ENCODE measurements at regions not wholly inside any gene's neighbourhood (a gene's known extent, or its start where the extent isn't known, plus 50 kb on each side); places are given as distances from the start of the nearest gene placed in this dataset.

- H3K9me3 Mint-ChIP-seq: no peaks in the 10 kb centered on the region
- no peak overlapping the region for H3K4me2 ChIP-seq (replicated peaks; ENCODE audit: extremely low read depth, low read length, poor library complexity, severe bottlenecking)
- no peaks in the 10 kb centered on the region for H3K36me3 ChIP-seq (replicated peaks in 1 of 2; ENCODE audit: control insufficient read depth in 1 of 2, insufficient read depth in 2 of 2, low read length in 2 of 2)
- no peaks in the 10 kb centered on the region for H3K4me1 ChIP-seq (ENCODE audit: control insufficient read depth in 1 of 2, insufficient read depth in 2 of 2, low read length in 2 of 2)
- no peak for DNase-seq
- no peaks in the 10 kb centered on the region for H3K27me3 Mint-ChIP-seq (ENCODE audit: low read depth in 3 of 3)
- no peaks in the 10 kb centered on the region for H4K20me1 ChIP-seq (ENCODE audit: insufficient read depth, low read length)
- no peak for TF ChIP-seq CTCF (IDR thresholded peaks at IDR 0.05)
- H3K9ac ChIP-seq (ENCODE audit: insufficient read depth, low read length, poor library complexity, severe bottlenecking): no peak overlapping the region
- H3K27ac ChIP-seq (ENCODE audit: low read depth in 1 of 2, low read length in 2 of 2): no peak overlapping the region
- H3K4me1 Mint-ChIP-seq: no peaks in the 10 kb centered on the region
- H3K4me3 ChIP-seq (replicated peaks in 1 of 3; ENCODE audit: low read depth in 2 of 3, low read length in 3 of 3): no peak overlapping the region
- WGBS (ENCODE audit: insufficient coverage): no CpG with 5 or more reads among the region's 5 CpGs
- H3K4me3 Mint-ChIP-seq: no peak overlapping the region
- no peak overlapping the region for H3K27ac Mint-ChIP-seq
- H3K36me3 Mint-ChIP-seq: no peaks in the 10 kb centered on the region
- H3K9me3 ChIP-seq (replicated peaks in 1 of 2; ENCODE audit: control insufficient read depth in 1 of 2, insufficient read depth in 1 of 2, low read length in 2 of 2): no peaks in the 10 kb centered on the region
- H2AFZ ChIP-seq (ENCODE audit: insufficient read depth, low read depth, low read length, poor library complexity, severe bottlenecking): no peak overlapping the region
- H3K79me2 ChIP-seq (ENCODE audit: insufficient read depth, low read length): no peaks in the 10 kb centered on the region
- no peaks in the 10 kb centered on the region for H3K27me3 ChIP-seq (ENCODE audit: control insufficient read depth in 2 of 2, insufficient read depth in 2 of 2, low read length in 2 of 2)
- intact Hi-C loops (cut with micrococcal nuclease): no loop called here
Observed at GRCh38 chr18:75977081-75977480, 518.0 kb downstream of the ZNF516 start.

- no peak overlapping the region for H3K4me2 ChIP-seq (replicated peaks; ENCODE audit: extremely low read depth, low read length, poor library complexity, severe bottlenecking)
- TF ChIP-seq CTCF (IDR thresholded peaks at IDR 0.05): no peak
- intact Hi-C loops (cut with micrococcal nuclease): no loop called here
- H3K9ac ChIP-seq (ENCODE audit: insufficient read depth, low read length, poor library complexity, severe bottlenecking): no peak overlapping the region
- no peak overlapping the region for H3K27ac ChIP-seq (ENCODE audit: low read depth in 1 of 2, low read length in 2 of 2)
- Mint-ChIP-seq H3K27me3 (ENCODE audit: low read depth in 3 of 3) (peaks cover 0 to 1% (median 0%) of the 10 kb centered on the region in 3 donors), H3K4me1 (no peaks in the 10 kb centered on the region), H3K36me3 (no peaks in the 10 kb centered on the region), H3K4me3 (no peak overlapping the region), H3K9me3 (peaks cover 0 to 7% (median 3%) of the 10 kb centered on the region in 7 donors), H3K27ac (no peak overlapping the region)
- no peaks in the 10 kb centered on the region for H3K9me3 ChIP-seq (replicated peaks in 1 of 2; ENCODE audit: control insufficient read depth in 1 of 2, insufficient read depth in 1 of 2, low read length in 2 of 2)
- 90% methylated on average over 11 of the region's 13 CpGs for WGBS (ENCODE audit: insufficient coverage)
- no peak overlapping the region for H2AFZ ChIP-seq (ENCODE audit: insufficient read depth, low read depth, low read length, poor library complexity, severe bottlenecking)
- no peaks in the 10 kb centered on the region for H3K27me3 ChIP-seq (ENCODE audit: control insufficient read depth in 2 of 2, insufficient read depth in 2 of 2, low read length in 2 of 2)
- no peaks in the 10 kb centered on the region for H3K36me3 ChIP-seq (replicated peaks in 1 of 2; ENCODE audit: control insufficient read depth in 1 of 2, insufficient read depth in 2 of 2, low read length in 2 of 2)
- H3K4me1 ChIP-seq (ENCODE audit: control insufficient read depth in 1 of 2, insufficient read depth in 2 of 2, low read length in 2 of 2): no peaks in the 10 kb centered on the region
- no peaks in the 10 kb centered on the region for H3K79me2 ChIP-seq (ENCODE audit: insufficient read depth, low read length)
- no peaks in the 10 kb centered on the region for H4K20me1 ChIP-seq (ENCODE audit: insufficient read depth, low read length)
- DNase-seq: no peak
- no peak overlapping the region for H3K4me3 ChIP-seq (replicated peaks in 1 of 3; ENCODE audit: low read depth in 2 of 3, low read length in 3 of 3)
Observed at GRCh38 chr18:75970212-75970611, 524.8 kb downstream of the ZNF516 start.
